Astrocyte of the cerebellum (primary cell): ENCODE measurements at regions not wholly inside any gene's neighbourhood (a gene's known extent, or its start where the extent isn't known, plus 50 kb on each side); places are given as distances from the start of the nearest gene placed in this dataset.
"Not testable (repeated sequence)": the region's sequence is repeated elsewhere in the genome, so short reads cannot be mapped to it uniquely, and the experiment has no call there.

ENCODE experiments used
- DNase-seq: peaks from one replicate; pipeline ENCODE4 v3.0.0-alpha.2; 2011; ENCODE audit warnings: low read depth
- H3K4me3 ChIP-seq: 2 replicates; pipeline ENCODE4 v1.5.1; 2011; ENCODE audit warnings: mild to moderate bottlenecking, low read depth, low read length, moderate library complexity
- in situ Hi-C: cut with HindIII; loops from 2 replicates; pipeline ENCODE4 v1.10.0; 2017; ENCODE audit warnings: low sequenced_read_pairs
- TF ChIP-seq, protein P1 (sequence below): IDR thresholded peaks from 2 replicates; pipeline ENCODE4 v1.5.1; 2012; ENCODE audit warnings: low read length, low read depth, moderate library complexity, mild to moderate bottlenecking; ENCODE audit errors: missing control alignments

DNA sequence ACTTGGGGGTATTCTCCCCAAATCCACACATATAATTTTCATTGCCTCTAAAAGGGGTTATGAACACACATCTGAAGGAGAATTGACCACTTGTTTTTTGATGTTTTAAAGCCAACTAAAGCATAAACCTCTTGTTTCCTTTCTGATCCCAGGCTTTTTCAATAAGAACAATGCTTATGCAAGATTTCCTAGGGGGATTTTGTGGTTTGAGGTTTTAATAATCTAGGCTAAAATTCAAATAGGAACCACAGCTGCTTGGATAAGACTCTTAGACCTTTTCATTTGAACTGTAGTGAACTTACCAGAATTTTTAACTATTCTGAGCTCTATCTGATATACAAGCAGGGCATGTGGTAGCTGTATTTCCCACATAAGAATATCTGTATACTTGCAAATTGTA, 651.1 kb downstream of the ANKRD50 start:
- in situ Hi-C loops: no loop called here
- TF ChIP-seq, protein P1, sequence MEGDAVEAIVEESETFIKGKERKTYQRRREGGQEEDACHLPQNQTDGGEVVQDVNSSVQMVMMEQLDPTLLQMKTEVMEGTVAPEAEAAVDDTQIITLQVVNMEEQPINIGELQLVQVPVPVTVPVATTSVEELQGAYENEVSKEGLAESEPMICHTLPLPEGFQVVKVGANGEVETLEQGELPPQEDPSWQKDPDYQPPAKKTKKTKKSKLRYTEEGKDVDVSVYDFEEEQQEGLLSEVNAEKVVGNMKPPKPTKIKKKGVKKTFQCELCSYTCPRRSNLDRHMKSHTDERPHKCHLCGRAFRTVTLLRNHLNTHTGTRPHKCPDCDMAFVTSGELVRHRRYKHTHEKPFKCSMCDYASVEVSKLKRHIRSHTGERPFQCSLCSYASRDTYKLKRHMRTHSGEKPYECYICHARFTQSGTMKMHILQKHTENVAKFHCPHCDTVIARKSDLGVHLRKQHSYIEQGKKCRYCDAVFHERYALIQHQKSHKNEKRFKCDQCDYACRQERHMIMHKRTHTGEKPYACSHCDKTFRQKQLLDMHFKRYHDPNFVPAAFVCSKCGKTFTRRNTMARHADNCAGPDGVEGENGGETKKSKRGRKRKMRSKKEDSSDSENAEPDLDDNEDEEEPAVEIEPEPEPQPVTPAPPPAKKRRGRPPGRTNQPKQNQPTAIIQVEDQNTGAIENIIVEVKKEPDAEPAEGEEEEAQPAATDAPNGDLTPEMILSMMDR: no peak
- H3K4me3 ChIP-seq: no peak overlapping the region
- peak; percentile 94 for DNase-seq

GRCh38 chr4:124065422-124065821, 647.1 kb downstream of the ANKRD50 start:
- H3K4me3 ChIP-seq: no peak overlapping the region
- no peak for DNase-seq
- TF ChIP-seq, protein P1: no peak
- in situ Hi-C loops: no loop called here

DNA sequence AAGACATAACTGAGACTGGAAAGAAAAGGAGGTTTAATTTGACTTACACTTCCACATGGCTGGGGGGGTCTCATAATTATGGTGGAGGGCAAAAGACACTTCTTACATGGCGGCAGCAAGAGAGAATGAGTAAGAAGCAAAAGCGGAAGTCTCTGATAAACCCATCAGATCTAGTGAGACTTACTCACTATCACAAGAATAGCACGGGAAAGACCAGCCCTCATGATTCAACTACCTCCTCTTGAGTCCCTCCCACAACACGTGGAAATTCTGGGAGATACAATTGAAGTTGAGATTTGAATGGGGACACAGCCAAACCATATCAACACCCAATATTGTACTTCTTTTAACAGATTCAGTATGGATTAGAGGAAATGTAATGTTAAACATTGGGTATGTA, 646.6 kb downstream of the ANKRD50 start:
- no peak for DNase-seq
- H3K4me3 ChIP-seq: no peak overlapping the region
- in situ Hi-C loops: no loop called here
- TF ChIP-seq, protein P1: no peak

GRCh38 chr4:124066595-124066994, 645.9 kb downstream of the ANKRD50 start:
- TF ChIP-seq, protein P1: no peak
- H3K4me3 ChIP-seq: no peak overlapping the region
- in situ Hi-C loops: no loop called here
- no peak for DNase-seq

- no peak for DNase-seq
- H3K4me3 ChIP-seq: no peak overlapping the region
- in situ Hi-C loops: no loop called here
- TF ChIP-seq, protein P1: no peak
Measured at GRCh38 chr4:124067046-124067445, 645.5 kb downstream of the ANKRD50 start.

DNA sequence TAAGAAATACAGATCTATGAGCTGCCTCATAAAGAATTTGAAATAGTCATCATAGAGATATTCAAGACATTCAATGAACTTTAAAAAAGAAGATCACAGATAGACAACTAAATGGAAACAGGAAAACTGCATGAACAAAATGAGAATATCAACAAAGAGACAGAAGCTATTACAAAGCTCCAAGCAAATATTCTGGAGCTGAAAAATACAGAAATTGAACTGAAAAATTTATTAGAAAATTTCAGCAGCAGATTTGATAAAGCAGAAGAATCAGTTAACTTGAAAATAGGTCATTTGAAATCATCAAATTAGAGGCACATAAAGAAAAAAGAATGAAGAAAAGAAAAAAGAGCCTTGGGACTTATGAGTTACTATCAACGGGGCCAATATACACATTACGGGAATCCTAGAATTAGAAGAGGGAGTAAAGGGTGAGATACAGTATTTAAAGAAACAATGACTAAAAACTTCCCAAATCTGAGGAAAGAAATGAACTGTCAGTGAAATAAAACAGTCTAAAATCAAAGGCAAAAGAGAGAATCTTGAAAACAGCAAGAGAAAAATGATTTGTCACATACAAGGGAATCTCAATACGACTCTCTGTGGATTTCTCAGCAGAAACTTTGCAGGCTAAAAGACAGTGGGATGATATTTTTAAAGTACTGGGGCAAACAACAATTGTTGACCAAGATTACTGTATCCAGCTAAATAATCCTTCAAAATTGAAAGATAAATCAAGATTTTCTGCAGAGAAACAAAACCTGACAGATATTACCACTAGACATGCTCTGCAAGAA, 641.6 kb downstream of the ANKRD50 start:
- no peak overlapping the region for H3K4me3 ChIP-seq
- TF ChIP-seq, protein P1: no peak
- no peak for DNase-seq
- in situ Hi-C loops: no loop called here

GRCh38 chr4:124075276-124075675, 637.3 kb downstream of the ANKRD50 start:
- in situ Hi-C loops, H3K4me3 ChIP-seq, DNase-seq: not testable (repeated sequence)
